ENCODE measurements at regions not wholly inside any gene's neighbourhood (a gene's known extent, or its start where the extent isn't known, plus 50 kb on each side); places are given as distances from the start of the nearest gene placed in this dataset.

DNA sequence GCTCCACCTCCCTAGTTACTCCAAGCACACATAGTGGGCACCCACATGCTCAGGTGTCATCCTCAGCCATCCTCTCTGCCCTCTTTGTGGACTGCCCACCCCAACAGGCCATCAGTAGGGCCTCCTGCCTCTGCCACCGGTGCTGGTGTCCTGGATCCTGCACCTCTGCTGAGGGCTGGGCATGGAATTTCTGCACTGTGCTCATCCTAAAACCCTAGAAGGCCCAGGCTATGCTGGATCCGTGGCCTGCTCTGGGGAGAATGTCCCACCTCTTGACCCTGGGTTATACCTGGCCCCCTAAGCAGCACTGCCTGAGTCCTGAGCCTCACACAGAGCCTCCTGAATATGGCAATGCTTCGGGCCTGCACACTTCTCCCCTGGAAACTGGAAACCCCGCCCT, 318.3 kb downstream of the MATN1 start:
- WGBS, 2 donors: 69 to 74% methylated on average over 4 of the region's 4 CpGs
- DNase-seq: no peak

GRCh38 chr1:30404341-30404740, 319.0 kb downstream of the MATN1 start:
- no peak for DNase-seq
- H3K4me1 ChIP-seq (ENCODE audit: control insufficient read depth in 5 of 5, insufficient read depth in 5 of 5, low read length in 5 of 5): no peaks in the 10 kb centered on the region
- H3K27me3 ChIP-seq (ENCODE audit: control insufficient read depth in 3 of 3, insufficient read depth in 3 of 3, low read length in 2 of 3): peaks cover 0 to 4% (median 0%) of the 10 kb centered on the region in 3 donors
- no peak for ATAC-seq (ENCODE audit: insufficient read depth, low FRiP score)
- H3K36me3 ChIP-seq (ENCODE audit: control insufficient read depth in 4 of 4, insufficient read depth in 4 of 4, low read length in 4 of 4): no peaks in the 10 kb centered on the region
- TF ChIP-seq CTCF (IDR thresholded peaks at IDR 0.05; ENCODE audit: control extremely low read depth, extremely low read depth): no peak
- H3K9ac ChIP-seq (ENCODE audit: insufficient read depth in 1 of 2, low read length in 2 of 2): no peak overlapping the region
- no peak overlapping the region for H3K4me3 ChIP-seq
- no peak overlapping the region for H3K27ac ChIP-seq (ENCODE audit: low read depth in 1 of 2, low read length in 1 of 2)
- 71 to 81% methylated on average over 8 of the region's 8 CpGs for WGBS, 2 donors
- no peaks in the 10 kb centered on the region for H3K9me3 ChIP-seq (ENCODE audit: control insufficient read depth in 4 of 4, insufficient read depth in 3 of 4, low read length in 3 of 4)

More for the DNA sequence above, 318.3 kb downstream of the MATN1 start:
- no peak for TF ChIP-seq CTCF (IDR thresholded peaks at IDR 0.05; ENCODE audit: control extremely low read depth, extremely low read depth)
- no peaks in the 10 kb centered on the region for H3K36me3 ChIP-seq (ENCODE audit: control insufficient read depth in 4 of 4, insufficient read depth in 4 of 4, low read length in 4 of 4)
- no peak for ATAC-seq (ENCODE audit: insufficient read depth, low FRiP score)
- no peak overlapping the region for H3K9ac ChIP-seq (ENCODE audit: insufficient read depth in 1 of 2, low read length in 2 of 2)
- no peaks in the 10 kb centered on the region for H3K4me1 ChIP-seq (ENCODE audit: control insufficient read depth in 5 of 5, insufficient read depth in 5 of 5, low read length in 5 of 5)
- H3K9me3 ChIP-seq (ENCODE audit: control insufficient read depth in 4 of 4, insufficient read depth in 3 of 4, low read length in 3 of 4): no peaks in the 10 kb centered on the region
- H3K27ac ChIP-seq (ENCODE audit: low read depth in 1 of 2, low read length in 1 of 2): no peak overlapping the region
- no peak overlapping the region for H3K4me3 ChIP-seq
- peaks cover 0 to 4% (median 0%) of the 10 kb centered on the region in 3 donors for H3K27me3 ChIP-seq (ENCODE audit: control insufficient read depth in 3 of 3, insufficient read depth in 3 of 3, low read length in 2 of 3)

DNA sequence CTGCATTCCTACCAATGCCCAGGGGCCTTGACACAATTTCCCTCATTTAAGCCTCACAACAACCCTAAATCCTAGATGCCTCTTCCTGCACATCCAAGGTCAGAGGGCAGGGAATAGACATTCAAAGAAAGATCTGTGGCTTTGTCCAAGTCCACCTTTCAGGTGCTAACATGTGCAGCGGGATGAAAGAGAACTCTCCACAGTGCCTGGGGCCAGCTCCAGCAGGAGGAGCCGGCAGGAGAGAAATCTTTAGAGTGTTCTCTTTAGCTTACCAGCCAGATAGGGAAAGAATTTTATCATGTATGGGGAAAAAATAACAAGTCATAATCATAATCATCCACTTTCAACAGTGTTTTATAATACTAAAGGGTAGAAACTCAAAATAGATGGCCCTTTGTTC, 319.7 kb downstream of the MATN1 start:
- ATAC-seq (ENCODE audit: insufficient read depth, low FRiP score) (no peak), DNase-seq (no peak)
- WGBS, 2 donors: 79 to 85% methylated on average over 2 of the region's 2 CpGs
- no peak overlapping the region for H3K9ac ChIP-seq (ENCODE audit: insufficient read depth in 1 of 2, low read length in 2 of 2)
- no peaks in the 10 kb centered on the region for H3K4me1 ChIP-seq (ENCODE audit: control insufficient read depth in 5 of 5, insufficient read depth in 5 of 5, low read length in 5 of 5)
- no peak for TF ChIP-seq CTCF (IDR thresholded peaks at IDR 0.05; ENCODE audit: control extremely low read depth, extremely low read depth)
- H3K36me3 ChIP-seq (ENCODE audit: control insufficient read depth in 4 of 4, insufficient read depth in 4 of 4, low read length in 4 of 4): no peaks in the 10 kb centered on the region
- no peaks in the 10 kb centered on the region for H3K9me3 ChIP-seq (ENCODE audit: control insufficient read depth in 4 of 4, insufficient read depth in 3 of 4, low read length in 3 of 4)
- H3K27ac ChIP-seq (ENCODE audit: low read depth in 1 of 2, low read length in 1 of 2): no peak overlapping the region
- peaks cover 0 to 4% (median 0%) of the 10 kb centered on the region in 3 donors for H3K27me3 ChIP-seq (ENCODE audit: control insufficient read depth in 3 of 3, insufficient read depth in 3 of 3, low read length in 2 of 3)
- H3K4me3 ChIP-seq: no peak overlapping the region

- WGBS, 2 donors: 90 to 95% methylated on average over 10 of the region's 10 CpGs
- Histone ChIP-seq H3K4me3 (no peak overlapping the region), H3K9me3 (ENCODE audit: control insufficient read depth in 4 of 4, insufficient read depth in 3 of 4, low read length in 3 of 4) (no peaks in the 10 kb centered on the region), H3K27ac (ENCODE audit: low read depth in 1 of 2, low read length in 1 of 2) (no peak overlapping the region), H3K27me3 (ENCODE audit: control insufficient read depth in 3 of 3, insufficient read depth in 3 of 3, low read length in 2 of 3) (peaks cover 0 to 4% (median 0%) of the 10 kb centered on the region in 3 donors), H3K36me3 (ENCODE audit: control insufficient read depth in 4 of 4, insufficient read depth in 4 of 4, low read length in 4 of 4) (no peaks in the 10 kb centered on the region), H3K4me1 (ENCODE audit: control insufficient read depth in 5 of 5, insufficient read depth in 5 of 5, low read length in 5 of 5) (no peaks in the 10 kb centered on the region), H3K9ac (ENCODE audit: insufficient read depth in 1 of 2, low read length in 2 of 2) (no peak overlapping the region)
- no peak for TF ChIP-seq CTCF (IDR thresholded peaks at IDR 0.05; ENCODE audit: control extremely low read depth, extremely low read depth)
- no peak for ATAC-seq (ENCODE audit: insufficient read depth, low FRiP score)
- DNase-seq: no peak
Measured at GRCh38 chr1:30403061-30403645, 320.2 kb downstream of the MATN1 start.
